GM12874 (cell line): ENCODE measurements at regions not wholly inside any gene's neighbourhood (a gene's known extent, or its start where the extent isn't known, plus 50 kb on each side); places are given as distances from the start of the nearest gene placed in this dataset.

Experiments
- CTCF ChIP-seq: IDR thresholded peaks from 2 replicates; pipeline ENCODE4 v1.5.1; 2011; ENCODE audit warnings: low read depth, mild to moderate bottlenecking, control low read depth, low read length, moderate library complexity; ENCODE audit not compliant: insufficient read depth

- no peak for TF ChIP-seq CTCF
Observed at GRCh38 chr3:159128628-159129027, 326.8 kb downstream of the MFSD1 start.

GRCh38 chr3:159130108-159130507 is 328.3 kb downstream of the MFSD1 start:
- TF ChIP-seq CTCF, result peak; percentile 46; the same call in 1 of the 2 replicates

GRCh38 chr3:159131376-159131775 is 329.5 kb downstream of the MFSD1 start:
- TF ChIP-seq CTCF, result no peak

GRCh38 chr3:159137949-159138348 is 336.1 kb downstream of the MFSD1 start:
- no peak for TF ChIP-seq CTCF

- no peak for TF ChIP-seq CTCF
Observed at GRCh38 chr3:159139326-159139725, 337.5 kb downstream of the MFSD1 start.

GRCh38 chr3:159144472-159144871 is 342.6 kb downstream of the MFSD1 start:
- TF ChIP-seq CTCF, result no peak

GRCh38 chr3:159144891-159145290 is 343.0 kb downstream of the MFSD1 start:
- no peak for TF ChIP-seq CTCF

GRCh38 chr3:159146392-159146791 is 344.5 kb downstream of the MFSD1 start:
- no peak for TF ChIP-seq CTCF
